Heart left ventricle (tissue), 16 donors: ENCODE measurements at regions not wholly inside any gene's neighbourhood (a gene's known extent, or its start where the extent isn't known, plus 50 kb on each side); places are given as distances from the start of the nearest gene placed in this dataset.

Experiments used
- ATAC-seq, 4 donors: fragments of 200-7000 bp; cut with Tn5 transposase; one replicate each; pipeline ENCODE4 v1.9.1; 2020 to 2022; ENCODE audit warnings: moderate library complexity in 4 of 4, mild to moderate bottlenecking in 3 of 4, moderate number of reproducible peaks in 1 of 4
- DNase-seq, 5 donors: peaks; one replicate each; pipeline ENCODE4 v3.0.0-alpha.2; 2020
- H3K27ac ChIP-seq, 12 donors: fragments of 200-600 bp; sonication (generic) in 4 of 12; one replicate each; pipeline versions ENCODE4 v1.5.0 to v1.8.0; 2016 to 2022; ENCODE audit warnings: mild to moderate bottlenecking in 2 of 12
- H3K27me3 ChIP-seq, 9 donors: fragments of 200-600 bp; sonication (generic) in 2 of 9; one replicate each; pipeline versions ENCODE4 v1.5.1 to v1.8.0; 2016 to 2022; ENCODE audit warnings: mild to moderate bottlenecking in 3 of 9
- H3K36me3 ChIP-seq, 9 donors: fragments of 200-600 bp; sonication (generic) in 2 of 9; one replicate each; pipeline versions ENCODE4 v1.5.0 to v1.8.0; 2018 to 2022; ENCODE audit warnings: mild to moderate bottlenecking in 2 of 9
- H3K4me1 ChIP-seq, 12 donors: fragments of 200-600 bp; sonication (generic) in 4 of 12; one replicate each; pipeline versions ENCODE4 v1.5.0 to v1.8.0; 2016 to 2022; ENCODE audit warnings: mild to moderate bottlenecking in 3 of 12
- H3K4me3 ChIP-seq, 12 donors: fragments of 200-600 bp; sonication (generic) in 4 of 12; one replicate each; pipeline versions ENCODE4 v1.5.0 to v1.8.0; 2017 to 2022; ENCODE audit warnings: mild to moderate bottlenecking in 9 of 12, moderate library complexity in 4 of 12
- H3K9me3 ChIP-seq, 12 donors: fragments of 200-600 bp; sonication (generic) in 4 of 12; one replicate each; pipeline versions ENCODE4 v1.5.0 to v1.8.0; 2016 to 2022; ENCODE audit warnings: mild to moderate bottlenecking in 1 of 12
- CTCF ChIP-seq, 12 donors: fragments of 200-600 bp; sonication (generic) in 4 of 12; IDR thresholded peaks; one replicate each; pipeline versions ENCODE4 v1.5.0 to v1.8.0; 2018 to 2022; ENCODE audit warnings: antibody characterized with exemption in 12 of 12, mild to moderate bottlenecking in 5 of 12
- POLR2A ChIP-seq, 2 donors: fragments of 450-650 bp; IDR thresholded peaks; one replicate each; pipeline ENCODE4 v1.6.1; 2017; ENCODE audit warnings: antibody characterized with exemption in 2 of 2, mild to moderate bottlenecking in 2 of 2, moderate library complexity in 2 of 2
- WGBS, 4 donors: extraction: QIAGEN DNeasy Blood & Tissue Kit in 2 of 4; methylation state at CpG; one replicate each; pipeline versions ENCODE4 v1.1.5 to v1.1.7; 2013 to 2018; 5-methylcytosine and 5-hydroxymethylcytosine counted together
- intact Hi-C, 10 donors: fragments of 100-400 bp; cut with DNase I; formaldehyde crosslinking; loops; one replicate each; pipeline versions ENCODE4 v1.11.1 to v1.14.2; 2022
- donor health status: ischemic (EF 13 %, LVEDD 7.1; RV severe dilation, severe dysfunction).
- donor health status: healthy with polysubstance abuse.
- donor health status: DM: no; HTN: yes; CAD: no.
- donor health status: DM: no; HTN: no; CAD: no.
- donor health status: ischemic (EF 25% LVEDD 6.9; RV normal size, moderate dysfunction).
- donor health status: ischemic (EF 25% LVEDD 5.7; RV mildly dilated, moderate dysfunction).
- donor health status: healthy.
- donor health status: DM: yes; HTN: yes; CAD: no.
- donor health status: ischemic (EF 35%, LVEDD 5.7; RV mildly dilated, moderate dysfunction).
- donor health status: nonischemic (EF 11% LVEDD 7.7; RV severe dilation, severe dysfunction).
- donor health status: DM: yes; HTN: yes; CAD: no.
- donor health status: PGD.
- donor health status: ischemic (EF 29% LVEDD 5.4; RV normal size, mild dysfunction).
- donor health status: nonischemic (EF 23%, LVEDD 6.1; RV moderate dilation, normal function).

- intact Hi-C loops = loop anchor here in 1 of 10 donors (10.0 kb wide), 1 partner anchor 65 kb away; no protein-coding TSS in a partner anchor
- DNase-seq (no peak), ATAC-seq (no peak)
- Histone ChIP-seq H3K9me3 (no peaks in the 10 kb centered on the region), H3K36me3 (no peaks in the 10 kb centered on the region), H3K27ac (no peak overlapping the region), H3K27me3 (peaks cover 0 to 8% (median 0%) of the 10 kb centered on the region in 9 donors), H3K4me3 (no peak overlapping the region), H3K4me1 (no peaks in the 10 kb centered on the region)
- TF ChIP-seq POLR2A (IDR thresholded peaks at IDR 0.05) = no peak
- no peak for TF ChIP-seq CTCF (IDR thresholded peaks at IDR 0.05)
- WGBS, 4 donors = 66 to 74% (median 69%) methylated on average over 7 of the region's 7 CpGs
Observed at GRCh38 chr15:69909719-69910444, 187.8 kb downstream of the TLE3 start.

GRCh38 chr15:69910514-69910913, 187.2 kb downstream of the TLE3 start:
- no peaks in the 10 kb centered on the region for H3K9me3 ChIP-seq
- intact Hi-C loops = loop anchor here in 1 of 10 donors (10.0 kb wide), 1 partner anchor 64 kb away; no protein-coding TSS in a partner anchor
- no peaks in the 10 kb centered on the region for H3K4me1 ChIP-seq
- H3K27me3 ChIP-seq = peaks cover 0 to 8% (median 0%) of the 10 kb centered on the region in 9 donors
- 59 to 67% (median 62%) methylated on average over 2 of the region's 2 CpGs for WGBS, 4 donors
- H3K36me3 ChIP-seq = no peaks in the 10 kb centered on the region
- no peak for ATAC-seq
- H3K27ac ChIP-seq = no peak overlapping the region
- no peak for DNase-seq
- H3K4me3 ChIP-seq = no peak overlapping the region
- TF ChIP-seq POLR2A (IDR thresholded peaks at IDR 0.05) = no peak
- TF ChIP-seq CTCF (IDR thresholded peaks at IDR 0.05) = no peak

- Histone ChIP-seq H3K36me3 (no peaks in the 10 kb centered on the region), H3K27ac (no peak overlapping the region), H3K4me3 (no peak overlapping the region), H3K27me3 (peaks cover 0 to 8% (median 0%) of the 10 kb centered on the region in 9 donors), H3K9me3 (no peaks in the 10 kb centered on the region), H3K4me1 (no peaks in the 10 kb centered on the region)
- intact Hi-C loops = loop anchor here in 1 of 10 donors (10.0 kb wide), 1 partner anchor 63 kb away; no protein-coding TSS in a partner anchor
- no peak for ATAC-seq
- WGBS, 4 donors = 81 to 94% (median 88%) methylated on average over 2 to 3 of the region's 3 CpGs
- DNase-seq = no peak
- TF ChIP-seq POLR2A (IDR thresholded peaks at IDR 0.05) (no peak), CTCF (IDR thresholded peaks at IDR 0.05) (no peak)
Observed at GRCh38 chr15:69912116-69912515, 185.6 kb downstream of the TLE3 start.

- H3K27me3 ChIP-seq = peaks cover 0 to 8% (median 0%) of the 10 kb centered on the region in 9 donors
- WGBS, 4 donors = 74 to 77% (median 75%) methylated on average over 9 of the region's 9 CpGs
- H3K27ac ChIP-seq = no peak overlapping the region
- no peak overlapping the region for H3K4me3 ChIP-seq
- no peak for ATAC-seq
- H3K36me3 ChIP-seq = no peaks in the 10 kb centered on the region
- no peak for TF ChIP-seq POLR2A (IDR thresholded peaks at IDR 0.05)
- no peak for TF ChIP-seq CTCF (IDR thresholded peaks at IDR 0.05)
- DNase-seq = no peak
- H3K9me3 ChIP-seq = no peaks in the 10 kb centered on the region
- no peaks in the 10 kb centered on the region for H3K4me1 ChIP-seq
- intact Hi-C loops = loop anchor here in 1 of 10 donors (10.0 kb wide), 1 partner anchor 61 kb away; no protein-coding TSS in a partner anchor
Observed at GRCh38 chr15:69914040-69914439, 183.7 kb downstream of the TLE3 start.
